GM12891 (cell line): ENCODE measurements at regions not wholly inside any gene's neighbourhood (a gene's known extent, or its start where the extent isn't known, plus 50 kb on each side); places are given as distances from the start of the nearest gene placed in this dataset.

ENCODE experiments used
- PAX5 ChIP-seq: IDR thresholded peaks from 2 replicates; pipeline ENCODE4 v1.6.1; 2011; ENCODE audit warnings: low read length, moderate library complexity, mild to moderate bottlenecking; ENCODE audit not compliant: insufficient read depth, severe bottlenecking
- POLR2A ChIP-seq: IDR thresholded peaks from 2 replicates; pipeline ENCODE4 v1.6.1; 2011; ENCODE audit warnings: low read depth, low read length, control low read depth
- POLR2AphosphoS5 ChIP-seq: IDR thresholded peaks from 2 replicates; pipeline ENCODE4 v1.6.1; 2011; ENCODE audit warnings: low read depth, low read length, control low read depth
- SPI1 ChIP-seq: IDR thresholded peaks from 2 replicates; pipeline ENCODE4 v1.6.1; 2011; ENCODE audit warnings: low read depth, low read length, control low read depth
- TAF1 ChIP-seq: IDR thresholded peaks from 2 replicates; pipeline ENCODE4 v1.6.1; 2011; ENCODE audit warnings: low read depth, low read length, control low read depth

GRCh38 chr5:158387499-158387898 lies 528.6 kb upstream of the CLINT1 start:
- TF ChIP-seq TAF1 (no peak), POLR2A (no peak), POLR2AphosphoS5 (no peak), SPI1 (no peak), PAX5 (no peak)
